GM12878 (cell line): ENCODE measurements at regions not wholly inside any gene's neighbourhood (a gene's known extent, or its start where the extent isn't known, plus 50 kb on each side); places are given as distances from the start of the nearest gene placed in this dataset.

ENCODE experiments used
- ATAC-seq: fragments of 200-7000 bp; cut with Tn5 transposase; 3 replicates; pipeline ENCODE4 v1.9.1; 2020; ENCODE audit warnings: mild to moderate bottlenecking, moderate library complexity
- BruUV-seq: library from RNA; stranded (reverse); fragments of 400-500 nt; replicated peaks from 2 replicates; lab custom pipeline; 2021; lab: Mats Ljungman, UMichigan
- CTCF ChIA-PET: fragments of 300-600 bp; sonication (Branson Sonifier 250); formaldehyde crosslinking; extraction: SDS; loops from one replicate; lab custom pipeline; 2021; ENCODE audit warnings: inconsistent platforms; lab: Yijun Ruan, JAX
- POLR2A ChIA-PET: fragments of 350-600 bp; formaldehyde crosslinking; extraction: SDS; loops from one replicate; lab custom pipeline; 2021; ENCODE audit warnings: inconsistent platforms; lab: Charles Lee
- RAD21 ChIA-PET: fragments of 300-600 bp; sonication (Branson Sonifier 250); formaldehyde crosslinking; loops from one replicate; lab custom pipeline; 2023; ENCODE audit warnings: antibody characterized with exemption; ENCODE audit not compliant: unreplicated experiment; lab: Charles Lee
- SMC1A ChIA-PET: fragments of 300-600 bp; sonication (Branson Sonifier 250); formaldehyde crosslinking; loops from one replicate; lab custom pipeline; 2023; ENCODE audit not compliant: unreplicated experiment, uncharacterized antibody; lab: Charles Lee
- DNase-seq: peaks from one replicate; pipeline ENCODE4 v3.0.0-alpha.2; 2011; ENCODE audit warnings: low read depth, low spot score
- FAIRE-seq: peaks from 3 replicates; lab custom pipeline; 2011; peaks lifted over from hg19 to GRCh38; lab: Jason Lieb, UNC
- H2AFZ ChIP-seq: 2 replicates; pipeline ENCODE4 v1.6.0; 2011; ENCODE audit warnings: low read depth, low read length, control low read depth; ENCODE audit not compliant: control insufficient read depth
- H3K27ac ChIP-seq: 2 replicates; pipeline ENCODE4 v1.5.1; 2011; ENCODE audit warnings: control low read depth; ENCODE audit not compliant: control insufficient read depth, insufficient read depth
- H3K27me3 ChIP-seq, 2 experiments: replicated peaks in 1 of 2; 2 replicates each; pipeline versions ENCODE4 v1.6.0 to v1.6.1; 2011; ENCODE audit warnings: low read length in 1 of 2; ENCODE audit not compliant: control insufficient read depth in 2 of 2, insufficient read depth in 2 of 2
- H3K36me3 ChIP-seq, 2 experiments: 2 replicates each; pipeline ENCODE4 v1.5.1; 2011; ENCODE audit warnings: low read length in 1 of 2; ENCODE audit not compliant: control insufficient read depth in 2 of 2, insufficient read depth in 2 of 2
- H3K4me1 ChIP-seq: 2 replicates; pipeline ENCODE4 v1.6.1; 2011; ENCODE audit warnings: mild to moderate bottlenecking, low read length, moderate library complexity, mixed read lengths; ENCODE audit not compliant: control insufficient read depth, insufficient read depth
- H3K4me2 ChIP-seq: 2 replicates; pipeline ENCODE4 v1.6.0; 2011; ENCODE audit warnings: control low read depth; ENCODE audit not compliant: control insufficient read depth, insufficient read depth
- H3K4me3 ChIP-seq: fragments of 200-600 bp; sonication (generic); 2 replicates; pipeline ENCODE4 v1.5.1; 2016
- H3K79me2 ChIP-seq: 2 replicates; pipeline ENCODE4 v1.6.0; 2011; ENCODE audit warnings: low read length; ENCODE audit not compliant: control insufficient read depth, insufficient read depth
- H3K9ac ChIP-seq: 2 replicates; pipeline ENCODE4 v1.8.0; 2011; ENCODE audit warnings: low read length, control low read depth, mixed read lengths; ENCODE audit not compliant: control insufficient read depth, insufficient read depth
- H3K9me3 ChIP-seq: replicated peaks from 3 replicates; pipeline ENCODE4 v1.5.1; 2011; ENCODE audit warnings: mild to moderate bottlenecking, low read length; ENCODE audit not compliant: control insufficient read depth, insufficient read depth
- H4K20me1 ChIP-seq: 2 replicates; pipeline ENCODE4 v1.6.0; 2011; ENCODE audit not compliant: control insufficient read depth, insufficient read depth
- CTCF ChIP-seq, 3 experiments: IDR thresholded peaks in 2 of 3; conservative IDR thresholded peaks in 1 of 3; 2 replicates each; pipeline ENCODE4 v1.5.1; 2011; ENCODE audit warnings: low read depth in 3 of 3, low read length in 3 of 3, mild to moderate bottlenecking in 3 of 3, control low read depth in 2 of 3, moderate library complexity in 2 of 3, inconsistent platforms in 1 of 3, mixed read lengths in 1 of 3; ENCODE audit not compliant: control insufficient read depth in 2 of 3, insufficient read depth in 1 of 3; ENCODE audit errors: extremely low read depth in 1 of 3
- JUND ChIP-seq: IDR thresholded peaks from 2 replicates; pipeline ENCODE4 v1.6.1; 2012; ENCODE audit warnings: low read depth, mild to moderate bottlenecking, low read length, improper control_type of control experiment, moderate library complexity
- NFXL1 ChIP-seq: fragments of 450-650 bp; IDR thresholded peaks from 2 replicates; pipeline ENCODE4 v1.6.1; 2017; ENCODE audit warnings: antibody characterized with exemption, mild to moderate bottlenecking, borderline replicate concordance
- PAX8 ChIP-seq: fragments of 450-650 bp; IDR thresholded peaks from 2 replicates; pipeline ENCODE4 v1.6.1; 2017; ENCODE audit warnings: mild to moderate bottlenecking, moderate library complexity
- RCOR1 ChIP-seq: conservative IDR thresholded peaks from 2 replicates; pipeline ENCODE4 v1.6.1; 2012; ENCODE audit warnings: low read depth, low read length, improper control_type of control experiment
- RFX5 ChIP-seq: IDR thresholded peaks from 2 replicates; pipeline ENCODE4 v1.6.1; 2011; ENCODE audit warnings: low read depth, low read length, improper control_type of control experiment
- SP1 ChIP-seq: IDR thresholded peaks from one replicate; pipeline ENCODE4 v1.6.1; 2011; ENCODE audit warnings: low read depth, low read length
- WGBS: methylation state at CpG from one replicate; pipeline ENCODE4 v1.1.6; 2016; ENCODE audit warnings: low lambda C conversion rate; ENCODE audit not compliant: insufficient replicate concordance, insufficient coverage; ENCODE audit errors: missing lambda C conversion rate; 5-methylcytosine and 5-hydroxymethylcytosine counted together
- in situ Hi-C: fragments of 300-500 bp; cut with MboI; formaldehyde crosslinking; loops from 9 replicates; pipeline ENCODE4 v1.14.3; 2018; ENCODE audit warnings: mixed read lengths
- intact Hi-C: fragments of 100-400 bp; cut with micrococcal nuclease; formaldehyde crosslinking; loops from one replicate; pipeline ENCODE4 v1.14.2; 2022; ENCODE audit not compliant: unreplicated experiment
- TF ChIP-seq, protein P1 (sequence below): IDR thresholded peaks from 2 replicates; pipeline ENCODE4 v1.6.1; 2012; ENCODE audit warnings: improper control_type of control experiment, low read depth, low read length; ENCODE audit not compliant: insufficient replicate concordance
- TF ChIP-seq, protein P2 (sequence below): fragments of 150-350 bp; IDR thresholded peaks from 2 replicates; pipeline ENCODE4 v1.6.1; 2014; ENCODE audit warnings: mild to moderate bottlenecking, low read depth, low read length
- TF ChIP-seq, protein P3 (sequence below): IDR thresholded peaks from 2 replicates; pipeline ENCODE4 v1.6.1; 2012; ENCODE audit warnings: low read depth, low read length, improper control_type of control experiment

GRCh38 chr7:49666764-49667163 lies 106.7 kb upstream of the VWC2 start (continued):
- TF ChIP-seq NFXL1 (no peak), CTCF (IDR thresholded peaks at IDR 0.05 in 2 of 3, conservative IDR thresholded peaks at IDR 0.05 in 1 of 3; ENCODE audit: control insufficient read depth in 2 of 3, extremely low read depth in 1 of 3, insufficient read depth in 1 of 3, low read depth in 3 of 3, low read length in 3 of 3) (no peak)

DNA sequence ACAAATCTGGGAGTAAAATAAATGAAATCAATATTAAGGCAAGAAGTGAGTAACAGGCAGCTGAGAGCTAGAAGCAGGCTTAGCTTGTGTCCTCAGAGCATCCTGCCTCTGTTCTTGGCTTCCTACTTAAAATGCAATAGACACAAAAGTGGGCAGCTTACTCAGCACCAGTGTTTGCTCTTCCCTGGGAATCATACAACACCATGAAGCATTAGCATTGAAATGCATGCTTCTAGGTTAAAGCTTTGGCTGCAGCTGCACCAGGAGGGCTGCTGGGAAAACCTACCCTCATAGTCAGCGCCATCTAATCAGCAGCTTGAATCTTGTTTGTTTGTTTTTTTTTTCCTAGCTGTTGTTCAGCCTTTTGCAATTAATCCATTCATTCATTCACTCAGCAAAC lies 104.2 kb upstream of the VWC2 start:
- TF ChIP-seq SP1 (no peak), JUND (no peak), RCOR1 (no peak), PAX8 (no peak), RFX5 (no peak)
- TF ChIP-seq, protein P1, sequence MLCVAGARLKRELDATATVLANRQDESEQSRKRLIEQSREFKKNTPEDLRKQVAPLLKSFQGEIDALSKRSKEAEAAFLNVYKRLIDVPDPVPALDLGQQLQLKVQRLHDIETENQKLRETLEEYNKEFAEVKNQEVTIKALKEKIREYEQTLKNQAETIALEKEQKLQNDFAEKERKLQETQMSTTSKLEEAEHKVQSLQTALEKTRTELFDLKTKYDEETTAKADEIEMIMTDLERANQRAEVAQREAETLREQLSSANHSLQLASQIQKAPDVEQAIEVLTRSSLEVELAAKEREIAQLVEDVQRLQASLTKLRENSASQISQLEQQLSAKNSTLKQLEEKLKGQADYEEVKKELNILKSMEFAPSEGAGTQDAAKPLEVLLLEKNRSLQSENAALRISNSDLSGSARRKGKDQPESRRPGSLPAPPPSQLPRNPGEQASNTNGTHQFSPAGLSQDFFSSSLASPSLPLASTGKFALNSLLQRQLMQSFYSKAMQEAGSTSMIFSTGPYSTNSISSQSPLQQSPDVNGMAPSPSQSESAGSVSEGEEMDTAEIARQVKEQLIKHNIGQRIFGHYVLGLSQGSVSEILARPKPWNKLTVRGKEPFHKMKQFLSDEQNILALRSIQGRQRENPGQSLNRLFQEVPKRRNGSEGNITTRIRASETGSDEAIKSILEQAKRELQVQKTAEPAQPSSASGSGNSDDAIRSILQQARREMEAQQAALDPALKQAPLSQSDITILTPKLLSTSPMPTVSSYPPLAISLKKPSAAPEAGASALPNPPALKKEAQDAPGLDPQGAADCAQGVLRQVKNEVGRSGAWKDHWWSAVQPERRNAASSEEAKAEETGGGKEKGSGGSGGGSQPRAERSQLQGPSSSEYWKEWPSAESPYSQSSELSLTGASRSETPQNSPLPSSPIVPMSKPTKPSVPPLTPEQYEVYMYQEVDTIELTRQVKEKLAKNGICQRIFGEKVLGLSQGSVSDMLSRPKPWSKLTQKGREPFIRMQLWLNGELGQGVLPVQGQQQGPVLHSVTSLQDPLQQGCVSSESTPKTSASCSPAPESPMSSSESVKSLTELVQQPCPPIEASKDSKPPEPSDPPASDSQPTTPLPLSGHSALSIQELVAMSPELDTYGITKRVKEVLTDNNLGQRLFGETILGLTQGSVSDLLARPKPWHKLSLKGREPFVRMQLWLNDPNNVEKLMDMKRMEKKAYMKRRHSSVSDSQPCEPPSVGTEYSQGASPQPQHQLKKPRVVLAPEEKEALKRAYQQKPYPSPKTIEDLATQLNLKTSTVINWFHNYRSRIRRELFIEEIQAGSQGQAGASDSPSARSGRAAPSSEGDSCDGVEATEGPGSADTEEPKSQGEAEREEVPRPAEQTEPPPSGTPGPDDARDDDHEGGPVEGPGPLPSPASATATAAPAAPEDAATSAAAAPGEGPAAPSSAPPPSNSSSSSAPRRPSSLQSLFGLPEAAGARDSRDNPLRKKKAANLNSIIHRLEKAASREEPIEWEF = no peak
- TF ChIP-seq, protein P2, sequence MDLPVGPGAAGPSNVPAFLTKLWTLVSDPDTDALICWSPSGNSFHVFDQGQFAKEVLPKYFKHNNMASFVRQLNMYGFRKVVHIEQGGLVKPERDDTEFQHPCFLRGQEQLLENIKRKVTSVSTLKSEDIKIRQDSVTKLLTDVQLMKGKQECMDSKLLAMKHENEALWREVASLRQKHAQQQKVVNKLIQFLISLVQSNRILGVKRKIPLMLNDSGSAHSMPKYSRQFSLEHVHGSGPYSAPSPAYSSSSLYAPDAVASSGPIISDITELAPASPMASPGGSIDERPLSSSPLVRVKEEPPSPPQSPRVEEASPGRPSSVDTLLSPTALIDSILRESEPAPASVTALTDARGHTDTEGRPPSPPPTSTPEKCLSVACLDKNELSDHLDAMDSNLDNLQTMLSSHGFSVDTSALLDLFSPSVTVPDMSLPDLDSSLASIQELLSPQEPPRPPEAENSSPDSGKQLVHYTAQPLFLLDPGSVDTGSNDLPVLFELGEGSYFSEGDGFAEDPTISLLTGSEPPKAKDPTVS = no peak
- TF ChIP-seq, protein P3, sequence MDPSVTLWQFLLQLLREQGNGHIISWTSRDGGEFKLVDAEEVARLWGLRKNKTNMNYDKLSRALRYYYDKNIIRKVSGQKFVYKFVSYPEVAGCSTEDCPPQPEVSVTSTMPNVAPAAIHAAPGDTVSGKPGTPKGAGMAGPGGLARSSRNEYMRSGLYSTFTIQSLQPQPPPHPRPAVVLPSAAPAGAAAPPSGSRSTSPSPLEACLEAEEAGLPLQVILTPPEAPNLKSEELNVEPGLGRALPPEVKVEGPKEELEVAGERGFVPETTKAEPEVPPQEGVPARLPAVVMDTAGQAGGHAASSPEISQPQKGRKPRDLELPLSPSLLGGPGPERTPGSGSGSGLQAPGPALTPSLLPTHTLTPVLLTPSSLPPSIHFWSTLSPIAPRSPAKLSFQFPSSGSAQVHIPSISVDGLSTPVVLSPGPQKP = no peak
- TF ChIP-seq, all 136 proteins: peak for 0
- BruUV-seq = no TSS peak
- Histone ChIP-seq H3K9me3 (no peaks in the 10 kb centered on the region), H3K4me1 (no peaks in the 10 kb centered on the region), H3K9ac (no peak overlapping the region), H3K4me3 (no peak overlapping the region), H3K27me3 (no peaks in the 10 kb centered on the region), H3K36me3 (no peaks in the 10 kb centered on the region), H3K27ac (no peak overlapping the region), H2AFZ (no peak overlapping the region), H3K4me2 (no peak overlapping the region), H3K79me2 (no peaks in the 10 kb centered on the region), H4K20me1 (no peaks in the 10 kb centered on the region)
- ChIA-PET CTCF (interaction anchor here (1.6 kb wide), 1 partner anchor 21 kb away, joined by 3 read pairs; no protein-coding TSS in a partner anchor), RAD21 (no interaction called here), SMC1A (interaction anchor here (1.0 kb wide), 1 partner anchor 32 kb away, joined by 3 read pairs; no protein-coding TSS in a partner anchor), POLR2A (no interaction called here)
- in situ Hi-C loops = no loop called here
- ATAC-seq (no peak), DNase-seq (no peak), FAIRE-seq (no peak)
- intact Hi-C loops = no loop called here
- WGBS = 21% methylated on average over 1 of the region's 1 CpG
